GM10248 (cell line): ENCODE measurements at regions not wholly inside any gene's neighbourhood (a gene's known extent, or its start where the extent isn't known, plus 50 kb on each side); places are given as distances from the start of the nearest gene placed in this dataset.
"Not testable (repeated sequence)": the region's sequence is repeated elsewhere in the genome, so short reads cannot be mapped to it uniquely, and the experiment has no call there.

Source experiments
- CTCF ChIA-PET: fragments of 300-600 bp; sonication (Branson Sonifier 250); formaldehyde crosslinking; extraction: SDS; loops from one replicate; lab custom pipeline; 2021; ENCODE audit warnings: antibody characterized with exemption; lab: Yijun Ruan, JAX
- POLR2A ChIA-PET: fragments of 350-650 bp; sonication (Branson Sonifier 250); formaldehyde crosslinking; extraction: SDS; loops from one replicate; lab custom pipeline; 2020; ENCODE audit warnings: antibody characterized with exemption; lab: Yijun Ruan, JAX
- DNase-seq: peaks from one replicate; pipeline ENCODE4 v3.0.0; 2012; ENCODE audit errors: extremely low spot score
- CTCF ChIP-seq: IDR thresholded peaks from 2 replicates; pipeline ENCODE4 v1.5.1; 2012; ENCODE audit warnings: mild to moderate bottlenecking, low read depth; ENCODE audit errors: extremely low read depth, missing control alignments, control extremely low read depth

- ChIA-PET CTCF (no interaction called here), POLR2A (no interaction called here)
- DNase-seq, result no peak
- no peak for TF ChIP-seq CTCF
Observed at GRCh38 chr3:73141525-73141924, 80.1 kb downstream of the EBLN2 start.

- DNase-seq, result no peak
- CTCF ChIA-PET, result interaction anchor here (1.2 kb wide), 1 partner anchor 12 kb away, joined by 3 read pairs; no protein-coding TSS in a partner anchor
Observed at GRCh38 chr3:73143401-73143800, 81.9 kb downstream of the EBLN2 start.

GRCh38 chr3:73143821-73144237, 82.4 kb downstream of the EBLN2 start:
- no peak for DNase-seq
- ChIA-PET POLR2A (no interaction called here), CTCF (interaction anchor here (0.9 to 1.2 kb wide), 3 partner anchors 12 to 34 kb away, joined by 3 to 4 read pairs (median 3); no protein-coding TSS in a partner anchor)
- no peak for TF ChIP-seq CTCF

More at GRCh38 chr3:73143401-73143800, 81.9 kb downstream of the EBLN2 start:
- POLR2A ChIA-PET, result no interaction called here
- no peak for TF ChIP-seq CTCF

- ChIA-PET POLR2A (no interaction called here), CTCF (interaction anchor here (0.9 to 1.5 kb wide), 4 partner anchors 11 to 33 kb away, joined by 3 to 4 read pairs (median 3); no protein-coding TSS in a partner anchor)
- DNase-seq, result no peak
- TF ChIP-seq CTCF, result no peak
Observed at GRCh38 chr3:73144276-73144675, 82.8 kb downstream of the EBLN2 start.

GRCh38 chr3:73144828-73145227, 83.4 kb downstream of the EBLN2 start:
- ChIA-PET POLR2A (no interaction called here), CTCF (interaction anchor here (0.9 to 1.5 kb wide), 4 partner anchors 11 to 33 kb away, joined by 3 to 4 read pairs (median 3); no protein-coding TSS in a partner anchor)
- TF ChIP-seq CTCF, result no peak
- no peak for DNase-seq

GRCh38 chr3:73147479-73147878, 86.0 kb downstream of the EBLN2 start:
- DNase-seq, POLR2A ChIA-PET, CTCF ChIA-PET: not testable (repeated sequence)

GRCh38 chr3:73148206-73148605, 86.7 kb downstream of the EBLN2 start:
- ChIA-PET CTCF (no interaction called here), POLR2A (no interaction called here)
- DNase-seq, result no peak
- no peak for TF ChIP-seq CTCF
